ENCODE measurements at regions not wholly inside any gene's neighbourhood (a gene's known extent, or its start where the extent isn't known, plus 50 kb on each side); places are given as distances from the start of the nearest gene placed in this dataset.

DNA sequence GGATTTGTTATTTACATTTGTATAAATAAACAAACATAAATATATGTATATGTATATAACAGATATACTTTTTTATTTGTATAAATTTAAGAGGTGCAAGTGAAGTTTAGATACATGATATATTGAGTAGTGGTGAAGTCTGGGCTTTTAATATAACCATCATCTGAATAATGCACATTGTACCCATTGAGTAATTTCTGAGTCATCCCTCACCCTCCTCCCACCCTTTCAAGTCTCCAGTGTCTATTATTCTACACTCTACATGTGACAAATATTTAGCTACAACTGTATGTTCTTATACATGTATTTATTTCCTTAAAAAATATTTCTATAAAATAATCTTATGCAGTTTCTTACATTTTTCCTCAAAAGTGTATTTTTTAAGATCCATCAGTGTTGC lies 358.7 kb upstream of the TFPI start:
- TF ChIP-seq, protein P1, sequence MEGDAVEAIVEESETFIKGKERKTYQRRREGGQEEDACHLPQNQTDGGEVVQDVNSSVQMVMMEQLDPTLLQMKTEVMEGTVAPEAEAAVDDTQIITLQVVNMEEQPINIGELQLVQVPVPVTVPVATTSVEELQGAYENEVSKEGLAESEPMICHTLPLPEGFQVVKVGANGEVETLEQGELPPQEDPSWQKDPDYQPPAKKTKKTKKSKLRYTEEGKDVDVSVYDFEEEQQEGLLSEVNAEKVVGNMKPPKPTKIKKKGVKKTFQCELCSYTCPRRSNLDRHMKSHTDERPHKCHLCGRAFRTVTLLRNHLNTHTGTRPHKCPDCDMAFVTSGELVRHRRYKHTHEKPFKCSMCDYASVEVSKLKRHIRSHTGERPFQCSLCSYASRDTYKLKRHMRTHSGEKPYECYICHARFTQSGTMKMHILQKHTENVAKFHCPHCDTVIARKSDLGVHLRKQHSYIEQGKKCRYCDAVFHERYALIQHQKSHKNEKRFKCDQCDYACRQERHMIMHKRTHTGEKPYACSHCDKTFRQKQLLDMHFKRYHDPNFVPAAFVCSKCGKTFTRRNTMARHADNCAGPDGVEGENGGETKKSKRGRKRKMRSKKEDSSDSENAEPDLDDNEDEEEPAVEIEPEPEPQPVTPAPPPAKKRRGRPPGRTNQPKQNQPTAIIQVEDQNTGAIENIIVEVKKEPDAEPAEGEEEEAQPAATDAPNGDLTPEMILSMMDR (IDR thresholded peaks at IDR 0.05; ENCODE audit: insufficient read depth, low read length, poor library complexity, severe bottlenecking): no peak
- TF ChIP-seq EZH2phosphoT487 (conservative IDR thresholded peaks at IDR 0.05; ENCODE audit: low read length): no peak
- H3K9ac ChIP-seq (ENCODE audit: low read length): no peak overlapping the region
- no peaks in the 10 kb centered on the region for H3K27me3 ChIP-seq (ENCODE audit: low read length)
- no peaks in the 10 kb centered on the region for H4K20me1 ChIP-seq (ENCODE audit: low read depth, low read length)
- H2AFZ ChIP-seq (ENCODE audit: low read depth, low read length, severe bottlenecking): no peak overlapping the region
- no peak overlapping the region for H3K27ac ChIP-seq (ENCODE audit: low read depth, low read length)
- no peak overlapping the region for H3K4me3 ChIP-seq (ENCODE audit: insufficient read depth, low read length, poor library complexity, severe bottlenecking)
- H3F3A ChIP-seq (ENCODE audit: insufficient read depth): no peaks in the 10 kb centered on the region
- no peaks in the 10 kb centered on the region for H3K9me2 ChIP-seq (replicated peaks; ENCODE audit: insufficient read depth, low read length)
- H3K4me2 ChIP-seq (ENCODE audit: low read depth, low read length, poor library complexity, severe bottlenecking): no peak overlapping the region
- H3K79me2 ChIP-seq (ENCODE audit: insufficient read depth, low read length): no peaks in the 10 kb centered on the region
- no peaks in the 10 kb centered on the region for H3K9me3 ChIP-seq (ENCODE audit: insufficient read depth, low read length)
- H3K36me3 ChIP-seq (ENCODE audit: low read length): no peaks in the 10 kb centered on the region

DNA sequence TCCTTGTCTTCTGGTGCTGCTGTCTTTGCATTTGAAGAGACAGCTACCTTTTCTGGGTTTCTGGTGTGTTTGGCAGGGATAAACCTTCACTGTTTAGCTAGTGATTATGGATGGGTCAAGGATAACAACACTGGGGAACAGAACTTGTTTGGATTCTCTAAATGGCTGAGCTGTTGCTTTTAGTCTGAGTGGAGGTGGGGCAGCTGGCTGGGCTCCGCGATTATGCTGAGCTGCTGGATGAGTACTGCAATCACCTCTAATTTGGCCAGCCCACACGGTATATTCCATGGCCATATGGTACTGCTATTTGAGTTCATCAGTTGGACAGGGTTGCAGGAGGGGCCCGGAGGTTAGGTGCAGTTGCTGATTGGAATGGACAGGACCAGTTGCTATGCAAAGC lies 361.6 kb upstream of the TFPI start:
- no peak overlapping the region for H3K27ac ChIP-seq (ENCODE audit: low read depth, low read length)

DNA sequence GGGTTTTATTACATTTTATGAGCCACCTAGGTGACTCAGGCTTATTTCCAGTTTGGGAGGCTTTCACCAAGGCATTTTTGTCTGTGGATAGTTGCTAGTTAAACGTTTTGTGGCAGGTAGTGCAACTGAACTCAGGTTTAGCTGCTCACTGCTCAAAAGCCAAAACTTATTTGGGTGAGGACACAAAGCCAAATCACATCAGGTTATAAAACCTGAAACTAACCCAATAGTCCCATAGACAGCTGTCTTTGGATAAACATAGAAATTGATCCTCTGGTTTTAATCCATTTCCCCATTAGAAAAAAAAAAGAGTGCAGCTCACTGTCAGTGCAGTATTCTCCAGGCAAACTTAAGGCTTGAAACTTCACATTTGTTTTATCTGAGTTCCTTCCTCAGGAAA lies 362.6 kb upstream of the TFPI start:
- no peak overlapping the region for H3K9ac ChIP-seq (ENCODE audit: low read length)
- H3K9me2 ChIP-seq (replicated peaks; ENCODE audit: insufficient read depth, low read length): no peaks in the 10 kb centered on the region
- H3K27ac ChIP-seq (ENCODE audit: low read depth, low read length): no peak overlapping the region
- TF ChIP-seq EZH2phosphoT487 (conservative IDR thresholded peaks at IDR 0.05; ENCODE audit: low read length): no peak
- no peaks in the 10 kb centered on the region for H3K27me3 ChIP-seq (ENCODE audit: low read length)
- no peaks in the 10 kb centered on the region for H3K79me2 ChIP-seq (ENCODE audit: insufficient read depth, low read length)
- no peaks in the 10 kb centered on the region for H4K20me1 ChIP-seq (ENCODE audit: low read depth, low read length)
- no peaks in the 10 kb centered on the region for H3K36me3 ChIP-seq (ENCODE audit: low read length)
- H3K4me2 ChIP-seq (ENCODE audit: low read depth, low read length, poor library complexity, severe bottlenecking): no peak overlapping the region
- H3K4me3 ChIP-seq (ENCODE audit: insufficient read depth, low read length, poor library complexity, severe bottlenecking): no peak overlapping the region
- no peaks in the 10 kb centered on the region for H3K9me3 ChIP-seq (ENCODE audit: insufficient read depth, low read length)
- H3F3A ChIP-seq (ENCODE audit: insufficient read depth): no peaks in the 10 kb centered on the region
- H2AFZ ChIP-seq (ENCODE audit: low read depth, low read length, severe bottlenecking): no peak overlapping the region

More for the DNA sequence above, 361.6 kb upstream of the TFPI start:
- H3F3A ChIP-seq (ENCODE audit: insufficient read depth): no peaks in the 10 kb centered on the region
- no peaks in the 10 kb centered on the region for H3K27me3 ChIP-seq (ENCODE audit: low read length)
- no peak overlapping the region for H3K4me3 ChIP-seq (ENCODE audit: insufficient read depth, low read length, poor library complexity, severe bottlenecking)
- H4K20me1 ChIP-seq (ENCODE audit: low read depth, low read length): no peaks in the 10 kb centered on the region
- no peaks in the 10 kb centered on the region for H3K36me3 ChIP-seq (ENCODE audit: low read length)
- no peak overlapping the region for H3K4me2 ChIP-seq (ENCODE audit: low read depth, low read length, poor library complexity, severe bottlenecking)
- no peaks in the 10 kb centered on the region for H3K79me2 ChIP-seq (ENCODE audit: insufficient read depth, low read length)
- no peak overlapping the region for H2AFZ ChIP-seq (ENCODE audit: low read depth, low read length, severe bottlenecking)
- no peaks in the 10 kb centered on the region for H3K9me2 ChIP-seq (replicated peaks; ENCODE audit: insufficient read depth, low read length)
- TF ChIP-seq, protein P1 (IDR thresholded peaks at IDR 0.05; ENCODE audit: insufficient read depth, low read length, poor library complexity, severe bottlenecking): no peak
- no peak for TF ChIP-seq EZH2phosphoT487 (conservative IDR thresholded peaks at IDR 0.05; ENCODE audit: low read length)
- H3K9ac ChIP-seq (ENCODE audit: low read length): no peak overlapping the region
- no peaks in the 10 kb centered on the region for H3K9me3 ChIP-seq (ENCODE audit: insufficient read depth, low read length)

DNA sequence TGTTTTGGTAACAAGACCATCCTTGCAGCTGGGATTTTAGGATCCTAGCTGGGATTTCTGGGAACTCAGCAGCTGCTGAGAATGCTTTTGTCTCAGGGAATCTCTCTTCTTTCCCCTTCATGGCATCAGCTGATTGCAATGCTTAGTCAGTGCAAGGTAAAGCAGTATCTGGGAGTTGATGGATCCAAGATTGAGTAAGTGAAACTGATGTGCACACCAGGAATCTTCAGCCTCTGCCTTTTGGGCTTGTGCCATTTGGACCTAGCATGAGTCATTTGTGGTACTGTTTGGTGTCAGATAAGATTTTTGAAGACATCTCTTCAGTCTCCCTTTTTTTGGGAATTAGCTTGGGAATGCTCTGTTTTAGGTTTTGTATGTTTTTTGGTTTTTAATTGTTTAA lies 363.3 kb upstream of the TFPI start:
- Histone ChIP-seq H4K20me1 (ENCODE audit: low read depth, low read length) (no peaks in the 10 kb centered on the region), H3K4me3 (ENCODE audit: insufficient read depth, low read length, poor library complexity, severe bottlenecking) (no peak overlapping the region), H3K9me3 (ENCODE audit: insufficient read depth, low read length) (no peaks in the 10 kb centered on the region), H2AFZ (ENCODE audit: low read depth, low read length, severe bottlenecking) (no peak overlapping the region), H3K4me2 (ENCODE audit: low read depth, low read length, poor library complexity, severe bottlenecking) (no peak overlapping the region), H3K27me3 (ENCODE audit: low read length) (no peaks in the 10 kb centered on the region), H3K36me3 (ENCODE audit: low read length) (no peaks in the 10 kb centered on the region), H3K9me2 (replicated peaks; ENCODE audit: insufficient read depth, low read length) (no peaks in the 10 kb centered on the region), H3K79me2 (ENCODE audit: insufficient read depth, low read length) (no peaks in the 10 kb centered on the region), H3K9ac (ENCODE audit: low read length) (no peak overlapping the region), H3F3A (ENCODE audit: insufficient read depth) (no peaks in the 10 kb centered on the region), H3K27ac (ENCODE audit: low read depth, low read length) (no peak overlapping the region)
- TF ChIP-seq EZH2phosphoT487 (conservative IDR thresholded peaks at IDR 0.05; ENCODE audit: low read length): no peak
- TF ChIP-seq, protein P1 (IDR thresholded peaks at IDR 0.05; ENCODE audit: insufficient read depth, low read length, poor library complexity, severe bottlenecking): no peak
